Erythroblast (primary cell): ENCODE measurements at regions not wholly inside any gene's neighbourhood (a gene's known extent, or its start where the extent isn't known, plus 50 kb on each side); places are given as distances from the start of the nearest gene placed in this dataset.

ENCODE experiments used
- GATA1 ChIP-seq: IDR thresholded peaks from 2 replicates; pipeline ENCODE4 v1.6.1; 2011; ENCODE audit warnings: low read depth, mild to moderate bottlenecking, control low read depth, low read length, moderate library complexity
- POLR2A ChIP-seq: IDR thresholded peaks from 2 replicates; pipeline ENCODE4 v1.6.1; 2011; ENCODE audit warnings: mild to moderate bottlenecking, low read length

DNA sequence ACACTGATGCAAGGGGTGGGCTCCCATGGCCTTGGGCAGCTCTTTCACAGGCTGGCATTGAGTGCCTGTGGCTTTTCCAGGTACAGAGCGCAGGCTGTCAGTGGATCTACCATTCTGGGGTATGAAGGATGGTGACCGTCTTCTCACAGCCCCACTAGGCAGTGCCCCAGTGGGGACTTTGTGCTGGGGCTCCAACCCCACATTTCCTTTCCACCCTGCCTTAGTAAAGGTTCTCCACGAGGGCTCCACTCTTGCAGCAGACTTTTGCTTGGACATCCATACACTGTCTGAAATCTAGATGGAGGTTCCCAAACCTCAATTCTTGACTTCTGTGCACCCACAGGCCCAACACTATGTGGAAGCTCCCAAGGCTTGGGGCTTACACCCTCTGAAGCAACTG is 107.9 kb upstream of the ECI2 start:
- no peak for TF ChIP-seq POLR2A
- no peak for TF ChIP-seq GATA1
